DMS 273 treated with DMSO at 0.1 percent for 48 hours (cell line): ENCODE measurements at regions not wholly inside any gene's neighbourhood (a gene's known extent, or its start where the extent isn't known, plus 50 kb on each side); places are given as distances from the start of the nearest gene placed in this dataset.

Source experiments
- DNase-seq: peaks from one replicate; lab custom pipeline; 2025; lab: John Stamatoyannopoulos, UW

DNA sequence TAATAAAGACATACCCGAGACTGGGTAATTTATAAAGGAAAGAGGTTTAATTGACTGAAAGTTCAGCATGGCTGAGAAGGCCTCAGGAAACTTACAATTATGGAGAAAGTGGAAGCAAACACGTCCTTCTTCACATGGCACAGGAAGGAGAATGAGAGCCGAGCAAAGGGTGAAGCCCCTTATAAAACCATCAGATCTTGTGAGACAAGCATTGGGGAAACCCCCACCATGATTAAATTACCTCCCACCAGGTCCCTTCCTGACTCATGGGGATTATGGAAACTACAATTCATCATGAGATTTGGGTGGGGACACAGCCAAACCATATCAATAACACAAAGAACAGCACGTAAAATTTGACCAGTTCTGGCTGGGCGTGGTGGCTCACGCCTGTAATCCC is 85.6 kb upstream of the ATF7IP start:
- DNase-seq = no peak

DNA sequence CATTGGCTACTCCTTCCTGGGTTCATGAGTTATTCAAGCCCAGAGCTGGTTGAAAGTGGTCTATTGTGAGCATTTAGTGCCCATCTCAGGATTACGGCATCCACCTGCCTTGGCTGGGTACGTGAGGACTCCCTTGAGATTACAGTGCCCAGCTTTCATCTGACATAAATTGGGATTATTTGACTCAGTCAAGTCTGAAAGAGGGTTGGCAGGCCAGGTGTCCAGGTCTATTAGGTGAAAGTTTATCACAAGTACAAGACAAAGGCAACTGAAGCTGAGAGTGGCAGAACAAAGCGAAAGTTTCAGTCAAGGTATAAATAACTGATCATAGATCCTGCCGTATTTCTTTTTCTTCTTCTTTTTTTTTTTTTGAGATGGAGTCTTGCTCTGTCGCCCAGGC is 84.6 kb upstream of the ATF7IP start:
- no peak for DNase-seq

DNA sequence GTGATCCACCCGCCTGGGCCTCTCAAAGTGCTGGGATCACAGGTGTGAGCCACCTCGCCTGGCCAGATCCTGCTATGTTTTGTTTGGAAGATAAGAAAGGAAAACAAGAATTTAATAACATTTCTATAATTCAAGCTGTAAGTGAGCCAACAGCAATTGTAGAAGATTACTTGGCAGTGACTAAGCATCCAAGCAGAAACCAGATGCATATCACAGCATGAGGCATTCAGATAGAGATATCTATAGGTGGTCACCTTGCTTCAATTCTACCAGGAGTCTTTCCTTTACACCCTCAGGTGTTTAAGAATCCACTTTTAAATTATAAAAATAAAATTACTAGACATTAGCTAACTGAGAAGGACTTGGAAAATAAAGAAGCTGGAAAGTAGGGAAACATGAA is 83.9 kb upstream of the ATF7IP start:
- no peak for DNase-seq

DNA sequence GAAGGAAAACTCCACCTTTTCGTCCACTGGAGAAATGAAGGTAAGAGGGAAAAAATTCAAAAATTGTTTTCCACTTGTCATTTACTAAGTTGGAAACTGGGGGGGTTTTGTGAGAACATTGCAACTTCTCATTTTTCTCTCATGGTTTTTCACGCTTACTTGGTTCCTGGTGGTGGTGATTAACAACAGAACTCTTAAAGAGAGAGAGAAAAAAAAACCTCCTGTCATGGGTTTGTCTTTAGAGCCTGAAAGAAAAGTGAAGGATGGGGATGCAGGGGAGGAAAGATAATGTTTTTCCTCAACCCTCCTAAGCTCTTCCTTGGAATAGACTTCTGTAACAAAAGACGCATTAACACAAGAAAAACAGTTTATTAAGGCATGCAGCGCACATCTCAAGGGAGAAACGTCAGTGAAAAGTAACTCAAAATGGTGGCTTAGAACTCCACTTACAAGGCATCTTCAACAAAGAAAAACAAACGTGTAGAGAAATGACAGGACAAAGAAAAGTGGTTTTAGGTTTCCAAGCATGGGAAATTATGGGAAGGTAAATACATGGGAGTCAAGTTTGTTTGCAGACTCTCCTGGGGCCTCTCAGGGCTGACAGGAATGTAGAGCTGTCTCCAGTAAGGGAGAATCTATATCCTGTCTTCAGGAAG is 81.9 kb upstream of the ATF7IP start:
- DNase-seq = no peak

DNA sequence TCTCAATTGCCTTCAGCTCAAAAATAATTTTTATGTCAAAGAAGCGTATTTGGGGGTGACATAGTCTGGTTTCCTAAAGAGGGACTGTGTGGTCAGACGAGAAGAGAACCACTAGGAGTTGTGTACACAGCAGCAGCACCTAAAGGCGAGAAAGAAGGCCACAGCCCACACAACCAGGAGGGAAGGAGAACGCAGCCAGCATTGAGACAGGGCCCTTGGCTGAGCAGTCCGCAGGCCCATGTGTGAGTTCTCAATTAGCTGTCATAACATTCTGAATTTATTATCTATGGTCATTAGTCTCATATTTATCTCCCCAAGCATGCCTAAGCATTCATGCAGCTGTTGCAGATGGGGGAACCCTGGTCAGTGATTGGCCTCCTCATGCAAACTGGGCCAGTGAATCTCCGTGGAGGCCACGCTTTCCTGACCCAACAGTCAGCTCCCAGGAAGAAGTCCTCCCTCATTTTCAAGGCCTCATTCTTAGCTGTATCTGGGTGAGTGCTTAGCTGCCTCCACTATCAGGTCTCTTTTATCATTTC is 81.2 kb upstream of the ATF7IP start:
- DNase-seq = no peak

DNA sequence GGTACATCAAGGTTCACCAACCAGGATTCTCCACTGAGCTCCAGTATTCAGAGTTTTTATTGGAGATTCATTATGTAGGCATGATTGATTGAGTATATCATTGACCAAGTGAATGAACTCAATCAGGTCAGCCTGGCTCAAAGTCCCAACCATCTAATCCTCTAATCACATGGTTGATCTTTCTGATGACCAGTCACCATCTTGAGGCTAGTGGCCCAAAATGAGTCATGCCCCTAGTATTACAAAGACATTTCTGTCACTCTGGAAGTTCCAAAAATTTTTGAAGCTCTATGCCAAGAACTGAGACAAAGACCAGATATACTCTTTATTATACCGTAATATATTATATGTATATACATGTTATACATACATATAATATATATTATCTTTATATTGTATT is 75.9 kb upstream of the ATF7IP start:
- DNase-seq = no peak

DNA sequence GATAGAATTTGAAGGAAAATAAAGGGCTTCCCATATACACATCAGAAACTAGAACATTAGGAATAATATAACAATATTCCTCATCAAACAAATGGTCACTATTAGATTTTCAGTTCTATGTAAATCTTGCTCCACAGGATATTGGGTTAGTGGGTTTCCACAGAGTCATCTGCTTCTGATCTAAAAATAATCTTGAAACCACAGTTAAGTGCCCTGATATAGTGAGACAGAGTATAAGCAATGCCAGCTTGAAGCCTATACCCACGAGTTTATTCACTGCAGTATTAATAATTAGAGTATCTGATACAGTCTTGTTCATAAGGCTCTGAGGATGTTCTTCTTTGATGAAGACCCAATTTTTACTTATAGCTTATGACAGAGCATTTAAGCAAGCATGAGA is 74.5 kb upstream of the ATF7IP start:
- no peak for DNase-seq

DNA sequence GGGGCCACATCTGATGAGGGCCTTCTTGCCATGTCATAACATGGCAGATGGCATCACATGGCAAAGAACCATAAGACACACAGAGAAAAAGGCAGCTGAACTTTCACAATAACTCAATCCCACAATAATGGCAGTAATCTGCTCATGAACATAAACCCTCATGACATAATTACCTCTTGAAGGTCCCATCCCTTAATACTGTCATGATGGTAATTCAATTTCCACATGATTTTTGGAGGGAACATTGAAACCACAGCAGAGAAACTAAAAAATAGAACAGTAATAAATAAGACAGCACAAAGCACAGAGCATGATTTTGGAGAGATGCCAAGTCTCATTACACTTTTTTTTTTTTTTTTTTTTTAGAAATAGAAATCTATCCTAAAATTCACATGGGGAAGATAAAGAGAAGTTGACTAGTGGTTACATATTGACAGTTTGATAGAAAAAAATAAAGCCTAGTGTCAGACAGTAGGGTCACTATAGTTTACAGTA is 61.8 kb upstream of the ATF7IP start:
- DNase-seq = no peak

DNA sequence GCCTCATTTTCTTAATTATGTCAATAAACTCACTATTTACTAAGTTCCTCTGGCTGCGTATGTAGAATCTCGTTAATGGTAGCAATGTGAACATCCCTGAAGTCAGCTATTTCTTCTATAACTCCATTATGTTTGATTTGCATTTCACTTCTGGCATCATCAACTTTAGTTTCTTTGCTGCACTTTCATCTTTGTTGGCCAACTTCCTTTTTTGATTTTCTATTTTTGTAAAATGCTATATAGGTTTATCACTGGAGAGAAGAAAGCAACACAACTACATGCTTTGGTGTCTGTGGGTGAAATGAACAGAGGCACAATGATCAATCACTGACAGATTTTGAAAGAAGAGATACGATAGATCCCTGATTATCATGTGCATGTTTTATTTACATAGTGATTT is 58.5 kb upstream of the ATF7IP start:
- no peak for DNase-seq

DNA sequence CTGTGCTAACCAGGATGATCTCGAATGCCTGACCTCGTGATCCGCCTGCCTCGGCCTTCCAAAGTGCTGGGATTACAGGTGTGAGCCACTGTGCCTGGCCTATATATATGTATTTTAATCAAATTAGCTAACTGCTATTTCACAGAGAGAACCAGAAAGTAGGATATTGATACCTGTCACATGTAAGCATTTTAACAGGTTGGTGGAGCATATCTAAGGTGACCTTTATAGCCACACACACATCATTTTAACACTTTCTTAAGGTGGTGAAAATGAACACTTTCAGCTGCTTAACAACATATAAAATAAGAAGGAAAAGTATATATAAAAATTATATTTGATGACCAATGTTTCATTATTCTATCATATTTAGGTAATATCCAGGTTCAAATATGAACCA is 57.0 kb upstream of the ATF7IP start:
- DNase-seq = no peak

DNA sequence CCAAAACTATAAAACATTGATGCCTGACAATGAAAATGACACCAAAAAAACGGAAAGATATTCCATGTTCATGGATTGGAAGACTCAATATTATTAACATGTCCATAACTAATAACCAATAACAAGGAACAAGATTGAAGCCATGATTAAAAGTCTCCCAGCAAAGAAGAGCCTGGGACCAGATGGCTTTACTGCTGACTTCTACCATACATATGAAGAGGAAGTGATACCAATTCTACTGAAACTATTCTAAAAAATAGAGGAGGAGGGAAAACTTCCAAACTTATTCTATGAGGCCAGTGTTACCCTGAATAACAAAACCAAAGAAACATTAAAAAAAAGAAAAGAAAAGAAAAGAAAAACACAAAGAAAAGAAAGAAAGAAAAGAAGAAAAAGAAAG is 54.6 kb upstream of the ATF7IP start:
- no peak for DNase-seq

DNA sequence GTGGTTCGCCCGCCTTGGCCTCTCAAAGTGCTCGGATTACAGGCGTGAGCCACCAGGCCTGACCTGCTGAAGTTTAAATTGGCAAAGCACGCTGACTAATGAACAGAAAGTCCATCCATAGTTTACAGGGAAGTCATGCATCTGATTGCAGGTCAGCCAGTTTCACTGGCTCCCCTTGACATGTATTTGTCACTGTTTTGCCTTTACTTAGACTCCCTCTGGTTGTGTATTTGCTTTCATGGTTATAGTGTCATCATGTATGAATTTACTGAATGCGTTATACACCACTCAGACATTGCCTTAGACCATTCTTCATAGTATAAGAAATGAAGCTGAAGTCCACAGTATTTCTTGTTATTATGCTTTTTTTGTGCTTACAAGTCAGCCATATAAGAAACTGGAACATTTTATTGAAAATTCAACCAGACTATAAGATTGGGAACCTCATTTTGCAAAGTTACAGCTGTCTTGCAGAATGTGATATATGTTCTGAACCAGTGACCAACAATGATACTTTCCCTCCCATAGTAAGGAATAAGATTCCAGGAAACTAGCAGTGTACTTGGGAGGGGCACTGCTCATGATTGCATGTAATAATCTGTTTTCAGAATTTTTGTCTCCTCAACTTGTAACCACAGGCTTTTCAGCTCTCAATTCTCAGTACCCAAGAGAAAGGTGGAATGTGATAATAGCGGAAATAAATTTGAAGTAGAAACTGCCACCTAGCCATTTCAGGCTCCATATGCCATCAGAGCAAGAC is 51.9 kb upstream of the ATF7IP start:
- no peak for DNase-seq

DNA sequence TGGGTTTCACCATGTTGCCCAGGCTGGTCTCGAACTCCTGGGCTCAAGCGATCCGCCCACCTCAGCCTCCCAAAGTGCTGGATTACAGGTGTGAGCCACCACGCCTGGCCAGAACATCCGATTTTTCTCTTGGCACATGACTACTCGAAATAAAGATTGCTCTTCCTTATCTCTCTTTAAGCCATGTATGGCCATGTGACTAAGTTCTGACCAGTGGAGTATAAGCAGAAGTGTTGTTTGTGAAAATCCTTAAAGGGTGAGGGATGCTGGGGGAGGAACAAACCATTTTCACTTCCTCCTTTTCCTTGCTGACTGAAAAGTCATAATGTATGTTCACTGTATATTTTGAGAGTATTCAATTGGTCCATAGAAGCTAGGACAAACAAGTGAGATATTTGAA is 50.7 kb upstream of the ATF7IP start:
- no peak for DNase-seq

DNA sequence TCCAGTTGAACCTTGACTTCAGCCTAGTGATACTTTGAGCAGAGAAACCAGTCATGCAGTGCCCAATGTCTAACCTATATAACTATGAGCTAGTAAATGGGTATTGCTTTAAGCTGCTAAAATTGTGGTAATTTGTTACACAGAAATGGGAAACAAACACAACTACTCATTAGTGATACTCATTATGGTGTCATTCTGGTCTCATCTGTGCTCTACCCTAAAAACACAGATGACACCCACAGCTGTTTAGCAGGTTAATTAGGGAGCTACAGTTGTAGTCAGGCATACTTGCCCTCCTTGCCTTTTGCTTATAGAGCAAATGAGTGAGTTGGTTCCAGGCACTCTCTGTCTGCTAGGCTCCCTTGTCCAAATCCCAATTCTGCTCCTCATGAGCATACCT is 50.0 kb upstream of the ATF7IP start:
- no peak for DNase-seq
